Caco-2 (cell line): ENCODE measurements at regions not wholly inside any gene's neighbourhood (a gene's known extent, or its start where the extent isn't known, plus 50 kb on each side); places are given as distances from the start of the nearest gene placed in this dataset.

ENCODE experiments used
- BruUV-seq: library from RNA; stranded (reverse); fragments of 400-500 nt; replicated peaks from 2 replicates; lab custom pipeline; 2021; lab: Mats Ljungman, UMichigan
- CTCF ChIA-PET: fragments of 300-600 bp; sonication (Branson Sonifier 250); formaldehyde crosslinking; loops from one replicate; lab custom pipeline; 2022; ENCODE audit warnings: antibody characterized with exemption; lab: Charles Lee
- POLR2A ChIA-PET: fragments of 300-600 bp; sonication (Branson Sonifier 250); formaldehyde crosslinking; loops from one replicate; lab custom pipeline; 2022; ENCODE audit warnings: antibody characterized with exemption; lab: Charles Lee
- DNase-seq, 2 experiments: peaks; one replicate each; pipeline versions ENCODE4 v3.0.0 to v3.0.0-alpha.2; 2020 to 2022
- H3K27me3 ChIP-seq: replicated peaks from 2 replicates; pipeline ENCODE4 v1.6.0; 2011; ENCODE audit warnings: low read length; ENCODE audit not compliant: control insufficient read depth, insufficient read depth
- H3K36me3 ChIP-seq: 2 replicates; pipeline ENCODE4 v1.5.1; 2011; ENCODE audit warnings: low read length; ENCODE audit not compliant: control insufficient read depth, insufficient read depth
- H3K4me1 ChIP-seq: fragments of 250-450 bp; sonication (Bioruptor Pico); 2 replicates; pipeline ENCODE4 v1.5.1; 2020; ENCODE audit warnings: mild to moderate bottlenecking
- H3K4me3 ChIP-seq: 2 replicates; pipeline ENCODE4 v1.5.1; 2011; ENCODE audit warnings: low read depth, mild to moderate bottlenecking, control low read depth, low read length
- H3K9me3 ChIP-seq: fragments of 250-450 bp; sonication (Bioruptor Pico); 2 replicates; pipeline ENCODE4 v1.5.1; 2020; ENCODE audit warnings: mild to moderate bottlenecking, moderate library complexity
- H3K27ac Mint-ChIP-seq: one replicate; pipeline ENCODE4 v1.8.0; 2022; ENCODE audit warnings: mixed read lengths; ENCODE audit not compliant: unreplicated experiment
- H3K27me3 Mint-ChIP-seq: one replicate; pipeline ENCODE4 v1.8.0; 2022; ENCODE audit warnings: mixed read lengths; ENCODE audit not compliant: insufficient read depth, unreplicated experiment
- H3K36me3 Mint-ChIP-seq: one replicate; pipeline ENCODE4 v1.8.0; 2022; ENCODE audit warnings: mild to moderate bottlenecking, mixed read lengths; ENCODE audit not compliant: insufficient read depth, unreplicated experiment
- H3K4me1 Mint-ChIP-seq: one replicate; pipeline ENCODE4 v1.8.0; 2022; ENCODE audit warnings: low read depth, mixed read lengths; ENCODE audit not compliant: unreplicated experiment
- H3K4me3 Mint-ChIP-seq: one replicate; pipeline ENCODE4 v1.8.0; 2022; ENCODE audit warnings: mild to moderate bottlenecking, moderate library complexity, mixed read lengths; ENCODE audit not compliant: unreplicated experiment
- H3K9me3 Mint-ChIP-seq: one replicate; pipeline ENCODE4 v1.8.0; 2022; ENCODE audit warnings: mixed read lengths; ENCODE audit not compliant: unreplicated experiment
- intact Hi-C: fragments of 100-400 bp; cut with micrococcal nuclease; formaldehyde crosslinking; loops from one replicate; pipeline ENCODE4 v1.10.0; 2022; ENCODE audit not compliant: unreplicated experiment
- TF ChIP-seq, protein P1 (sequence below), 2 experiments: fragments of 200-600 bp in 1 of 2; IDR thresholded peaks; 1 replicate in 1 of 2; 2 replicates in 1 of 2; pipeline versions ENCODE4 v1.5.1 to v1.8.0; 2011 to 2022; ENCODE audit warnings: antibody characterized with exemption in 1 of 2, control low read depth in 1 of 2, inconsistent platforms in 1 of 2, low read depth in 1 of 2, low read length in 1 of 2, mild to moderate bottlenecking in 1 of 2, moderate library complexity in 1 of 2; ENCODE audit not compliant: insufficient read depth in 1 of 2, severe bottlenecking in 1 of 2, unreplicated experiment in 1 of 2

DNA sequence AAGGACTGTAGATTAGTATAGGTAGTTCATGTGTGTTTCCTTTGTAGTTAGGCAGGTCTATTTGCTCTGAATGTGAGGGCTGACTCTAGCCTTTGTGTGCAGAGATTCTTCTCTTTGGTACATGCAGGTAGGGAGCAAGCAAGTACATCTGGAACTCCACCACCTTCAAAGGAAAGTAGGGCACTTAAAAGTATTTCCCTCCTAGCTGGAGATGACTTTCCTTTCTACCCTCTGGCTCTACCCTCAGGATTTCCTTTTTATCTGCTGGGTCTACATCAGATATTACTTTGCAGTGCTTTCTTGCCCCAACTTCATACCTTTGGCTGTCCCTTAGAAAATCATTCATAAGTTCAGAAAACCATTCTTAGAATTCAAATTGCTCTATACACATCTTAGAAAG, 91.7 kb upstream of the HIVEP3 start:
- no peak for DNase-seq
- Histone ChIP-seq H3K27me3 (no peaks in the 10 kb centered on the region), H3K4me1 (no peaks in the 10 kb centered on the region), H3K4me3 (no peak overlapping the region), H3K9me3 (no peaks in the 10 kb centered on the region), H3K36me3 (no peaks in the 10 kb centered on the region)
- POLR2A ChIA-PET, result no interaction called here
- Mint-ChIP-seq H3K9me3 (no peaks in the 10 kb centered on the region), H3K27me3 (peaks cover 19% of the 10 kb centered on the region), H3K4me1 (no peaks in the 10 kb centered on the region), H3K4me3 (no peak overlapping the region), H3K36me3 (no peaks in the 10 kb centered on the region), H3K27ac (no peak overlapping the region)
- CTCF ChIA-PET, result no interaction called here
- TF ChIP-seq, protein P1, sequence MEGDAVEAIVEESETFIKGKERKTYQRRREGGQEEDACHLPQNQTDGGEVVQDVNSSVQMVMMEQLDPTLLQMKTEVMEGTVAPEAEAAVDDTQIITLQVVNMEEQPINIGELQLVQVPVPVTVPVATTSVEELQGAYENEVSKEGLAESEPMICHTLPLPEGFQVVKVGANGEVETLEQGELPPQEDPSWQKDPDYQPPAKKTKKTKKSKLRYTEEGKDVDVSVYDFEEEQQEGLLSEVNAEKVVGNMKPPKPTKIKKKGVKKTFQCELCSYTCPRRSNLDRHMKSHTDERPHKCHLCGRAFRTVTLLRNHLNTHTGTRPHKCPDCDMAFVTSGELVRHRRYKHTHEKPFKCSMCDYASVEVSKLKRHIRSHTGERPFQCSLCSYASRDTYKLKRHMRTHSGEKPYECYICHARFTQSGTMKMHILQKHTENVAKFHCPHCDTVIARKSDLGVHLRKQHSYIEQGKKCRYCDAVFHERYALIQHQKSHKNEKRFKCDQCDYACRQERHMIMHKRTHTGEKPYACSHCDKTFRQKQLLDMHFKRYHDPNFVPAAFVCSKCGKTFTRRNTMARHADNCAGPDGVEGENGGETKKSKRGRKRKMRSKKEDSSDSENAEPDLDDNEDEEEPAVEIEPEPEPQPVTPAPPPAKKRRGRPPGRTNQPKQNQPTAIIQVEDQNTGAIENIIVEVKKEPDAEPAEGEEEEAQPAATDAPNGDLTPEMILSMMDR (IDR thresholded peaks at IDR 0.05; ENCODE audit: insufficient read depth in 1 of 2, low read depth in 1 of 2, low read length in 1 of 2, severe bottlenecking in 1 of 2, unreplicated experiment in 1 of 2), result no peak
- no TSS peak for BruUV-seq
- intact Hi-C loops, result no loop called here

DNA sequence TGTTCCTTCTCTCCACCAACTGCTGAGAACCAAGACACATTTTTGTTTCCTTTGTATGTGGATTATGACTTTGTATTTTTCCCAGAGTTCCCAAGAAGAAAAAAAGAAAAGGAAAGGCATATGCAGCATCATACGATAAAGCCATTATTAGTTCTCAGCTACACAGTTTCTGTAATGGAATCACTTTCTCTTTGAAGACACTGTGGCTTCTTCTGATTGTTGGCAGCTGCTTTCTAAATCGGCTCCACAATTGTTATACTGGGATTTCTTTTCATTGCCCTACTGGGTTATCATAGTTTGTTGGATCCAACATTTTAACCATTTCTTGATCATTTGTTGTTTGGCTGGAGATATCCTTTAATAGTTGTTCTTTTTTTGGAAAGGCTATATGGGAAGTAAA, 89.5 kb upstream of the HIVEP3 start:
- no TSS peak for BruUV-seq
- Mint-ChIP-seq H3K36me3 (no peaks in the 10 kb centered on the region), H3K27ac (no peak overlapping the region), H3K9me3 (no peaks in the 10 kb centered on the region), H3K4me3 (no peak overlapping the region), H3K4me1 (no peaks in the 10 kb centered on the region), H3K27me3 (peaks cover 18% of the 10 kb centered on the region)
- ChIA-PET CTCF (no interaction called here), POLR2A (no interaction called here)
- no peaks in the 10 kb centered on the region for H3K36me3 ChIP-seq
- no peak overlapping the region for H3K4me3 ChIP-seq
- H3K4me1 ChIP-seq, result no peaks in the 10 kb centered on the region
- no peaks in the 10 kb centered on the region for H3K9me3 ChIP-seq
- intact Hi-C loops, result loop anchor here (10.0 kb wide), 1 partner anchor 433 kb away; no protein-coding TSS in a partner anchor
- no peaks in the 10 kb centered on the region for H3K27me3 ChIP-seq
- no peak for DNase-seq
- TF ChIP-seq, protein P1 (IDR thresholded peaks at IDR 0.05; ENCODE audit: insufficient read depth in 1 of 2, low read depth in 1 of 2, low read length in 1 of 2, severe bottlenecking in 1 of 2, unreplicated experiment in 1 of 2), result no peak

- no peaks in the 10 kb centered on the region for H3K36me3 ChIP-seq
- CTCF ChIA-PET, result no interaction called here
Measured at GRCh38 chr1:42006836-42007235, 88.1 kb upstream of the HIVEP3 start.

More at GRCh38 chr1:42006836-42007235, 88.1 kb upstream of the HIVEP3 start:
- POLR2A ChIA-PET, result no interaction called here
- no peaks in the 10 kb centered on the region for H3K9me3 ChIP-seq
- H3K27me3 ChIP-seq, result no peaks in the 10 kb centered on the region
- Mint-ChIP-seq H3K27me3 (peaks cover 16% of the 10 kb centered on the region), H3K4me3 (no peak overlapping the region), H3K4me1 (no peaks in the 10 kb centered on the region), H3K27ac (no peak overlapping the region), H3K9me3 (no peaks in the 10 kb centered on the region), H3K36me3 (no peaks in the 10 kb centered on the region)
- no peak overlapping the region for H3K4me3 ChIP-seq
- H3K4me1 ChIP-seq, result no peaks in the 10 kb centered on the region
- no TSS peak for BruUV-seq
- intact Hi-C loops, result loop anchor here (10.0 kb wide), 1 partner anchor 432 kb away; no protein-coding TSS in a partner anchor
- no peak for DNase-seq
- TF ChIP-seq, protein P1 (IDR thresholded peaks at IDR 0.05; ENCODE audit: insufficient read depth in 1 of 2, low read depth in 1 of 2, low read length in 1 of 2, severe bottlenecking in 1 of 2, unreplicated experiment in 1 of 2), result no peak
